GM12878 (cell line): ENCODE measurements at regions not wholly inside any gene's neighbourhood (a gene's known extent, or its start where the extent isn't known, plus 50 kb on each side); places are given as distances from the start of the nearest gene placed in this dataset.

ENCODE experiments used
- CHD4 ChIP-seq: fragments of 200-600 bp; sonication (generic); IDR thresholded peaks from 2 replicates; pipeline ENCODE4 v1.6.1; 2016; ENCODE audit warnings: mild to moderate bottlenecking
- EED ChIP-seq: sonication (generic); IDR thresholded peaks from 2 replicates; pipeline ENCODE4 v1.6.1; 2016; ENCODE audit warnings: antibody characterized with exemption, low read depth
- JUNB ChIP-seq: IDR thresholded peaks from 2 replicates; pipeline ENCODE4 v1.6.1; 2016; ENCODE audit warnings: antibody characterized with exemption, mild to moderate bottlenecking
- JUND ChIP-seq: IDR thresholded peaks from 2 replicates; pipeline ENCODE4 v1.6.1; 2012; ENCODE audit warnings: low read depth, mild to moderate bottlenecking, low read length, improper control_type of control experiment, moderate library complexity
- LARP7 ChIP-seq: fragments of 450-650 bp; IDR thresholded peaks from 2 replicates; pipeline ENCODE4 v1.6.1; 2017; ENCODE audit warnings: mild to moderate bottlenecking
- MEF2B ChIP-seq: fragments of 450-650 bp; IDR thresholded peaks from 2 replicates; pipeline ENCODE4 v1.6.1; 2018; ENCODE audit warnings: mild to moderate bottlenecking, moderate library complexity; ENCODE audit not compliant: partially characterized antibody, poor library complexity, severe bottlenecking
- NBN ChIP-seq: fragments of 450-650 bp; IDR thresholded peaks from 2 replicates; pipeline ENCODE4 v1.6.1; 2016
- NFYB ChIP-seq: IDR thresholded peaks from 2 replicates; pipeline ENCODE4 v1.6.1; 2011; ENCODE audit warnings: low read depth, mild to moderate bottlenecking, low read length, improper control_type of control experiment, moderate library complexity; ENCODE audit not compliant: insufficient read depth
- NR2C1 ChIP-seq: fragments of 450-650 bp; IDR thresholded peaks from 2 replicates; pipeline ENCODE4 v1.6.1; 2017; ENCODE audit warnings: antibody characterized with exemption, mild to moderate bottlenecking, moderate library complexity
- NR2F1 ChIP-seq: fragments of 450-650 bp; conservative IDR thresholded peaks from 2 replicates; pipeline ENCODE4 v1.6.1; 2017; ENCODE audit warnings: mild to moderate bottlenecking
- PAX5 ChIP-seq: IDR thresholded peaks from 2 replicates; pipeline ENCODE4 v1.6.1; 2011; ENCODE audit warnings: low read depth, low read length, borderline replicate concordance
- RBBP5 ChIP-seq: fragments of 200-600 bp; sonication (generic); conservative IDR thresholded peaks from 2 replicates; pipeline ENCODE4 v1.6.1; 2016
- ZNF24 ChIP-seq: fragments of 450-650 bp; IDR thresholded peaks from 2 replicates; pipeline ENCODE4 v1.6.1; 2017; ENCODE audit warnings: antibody characterized with exemption, mild to moderate bottlenecking
- ZZZ3 ChIP-seq: IDR thresholded peaks from 2 replicates; pipeline ENCODE4 v1.6.1; 2011; ENCODE audit warnings: low read depth; ENCODE audit not compliant: control insufficient read depth, insufficient read length
- TF ChIP-seq, protein P1 (sequence below): IDR thresholded peaks from 2 replicates; pipeline ENCODE4 v1.6.1; 2012; ENCODE audit warnings: improper control_type of control experiment, low read depth, low read length; ENCODE audit not compliant: insufficient replicate concordance
- TF ChIP-seq, protein P2 (sequence below): IDR thresholded peaks from 2 replicates; pipeline ENCODE4 v1.6.1; 2011; ENCODE audit warnings: borderline replicate concordance, low read depth, mild to moderate bottlenecking, moderate library complexity, low read length; ENCODE audit not compliant: insufficient read depth, poor library complexity, severe bottlenecking
- TF ChIP-seq, protein P3 (sequence below): fragments of 450-650 bp; IDR thresholded peaks from 2 replicates; pipeline ENCODE4 v1.6.1; 2016; ENCODE audit warnings: mild to moderate bottlenecking
- TF ChIP-seq, protein P4 (sequence below), 3 experiments: IDR thresholded peaks in 2 of 3; conservative IDR thresholded peaks in 1 of 3; 2 replicates each; pipeline ENCODE4 v1.5.1; 2011; ENCODE audit warnings: low read depth in 3 of 3, low read length in 3 of 3, mild to moderate bottlenecking in 3 of 3, control low read depth in 2 of 3, moderate library complexity in 2 of 3, inconsistent platforms in 1 of 3, mixed read lengths in 1 of 3; ENCODE audit not compliant: control insufficient read depth in 2 of 3, insufficient read depth in 1 of 3; ENCODE audit errors: extremely low read depth in 1 of 3
- TF ChIP-seq, protein P5 (sequence below): fragments of 150-350 bp; IDR thresholded peaks from 2 replicates; pipeline ENCODE4 v1.6.1; 2014; ENCODE audit warnings: mild to moderate bottlenecking, low read depth, low read length

GRCh38 chr14:65195042-65195719 lies 92.9 kb upstream of the MAX start (continued):
- TF ChIP-seq JUNB (peak; percentile 94), JUND (0 out of 2 replicates have a peak, but pooled peaks have one; percentile 28), NFYB (no peak), EED (peak; percentile 78), LARP7 (no peak), NR2F1 (0 out of 2 replicates have a peak, but pooled peaks have one; percentile 12), ZNF24 (no peak), MEF2B (peak; percentile 47), CHD4 (no peak), ZZZ3 (no peak), RBBP5 (peak; percentile 83; the same call in 1 of the 2 replicates), PAX5 (peak; percentile 30; the same call in 1 of the 2 replicates), NR2C1 (no peak), NBN (no peak)
- TF ChIP-seq, protein P1, sequence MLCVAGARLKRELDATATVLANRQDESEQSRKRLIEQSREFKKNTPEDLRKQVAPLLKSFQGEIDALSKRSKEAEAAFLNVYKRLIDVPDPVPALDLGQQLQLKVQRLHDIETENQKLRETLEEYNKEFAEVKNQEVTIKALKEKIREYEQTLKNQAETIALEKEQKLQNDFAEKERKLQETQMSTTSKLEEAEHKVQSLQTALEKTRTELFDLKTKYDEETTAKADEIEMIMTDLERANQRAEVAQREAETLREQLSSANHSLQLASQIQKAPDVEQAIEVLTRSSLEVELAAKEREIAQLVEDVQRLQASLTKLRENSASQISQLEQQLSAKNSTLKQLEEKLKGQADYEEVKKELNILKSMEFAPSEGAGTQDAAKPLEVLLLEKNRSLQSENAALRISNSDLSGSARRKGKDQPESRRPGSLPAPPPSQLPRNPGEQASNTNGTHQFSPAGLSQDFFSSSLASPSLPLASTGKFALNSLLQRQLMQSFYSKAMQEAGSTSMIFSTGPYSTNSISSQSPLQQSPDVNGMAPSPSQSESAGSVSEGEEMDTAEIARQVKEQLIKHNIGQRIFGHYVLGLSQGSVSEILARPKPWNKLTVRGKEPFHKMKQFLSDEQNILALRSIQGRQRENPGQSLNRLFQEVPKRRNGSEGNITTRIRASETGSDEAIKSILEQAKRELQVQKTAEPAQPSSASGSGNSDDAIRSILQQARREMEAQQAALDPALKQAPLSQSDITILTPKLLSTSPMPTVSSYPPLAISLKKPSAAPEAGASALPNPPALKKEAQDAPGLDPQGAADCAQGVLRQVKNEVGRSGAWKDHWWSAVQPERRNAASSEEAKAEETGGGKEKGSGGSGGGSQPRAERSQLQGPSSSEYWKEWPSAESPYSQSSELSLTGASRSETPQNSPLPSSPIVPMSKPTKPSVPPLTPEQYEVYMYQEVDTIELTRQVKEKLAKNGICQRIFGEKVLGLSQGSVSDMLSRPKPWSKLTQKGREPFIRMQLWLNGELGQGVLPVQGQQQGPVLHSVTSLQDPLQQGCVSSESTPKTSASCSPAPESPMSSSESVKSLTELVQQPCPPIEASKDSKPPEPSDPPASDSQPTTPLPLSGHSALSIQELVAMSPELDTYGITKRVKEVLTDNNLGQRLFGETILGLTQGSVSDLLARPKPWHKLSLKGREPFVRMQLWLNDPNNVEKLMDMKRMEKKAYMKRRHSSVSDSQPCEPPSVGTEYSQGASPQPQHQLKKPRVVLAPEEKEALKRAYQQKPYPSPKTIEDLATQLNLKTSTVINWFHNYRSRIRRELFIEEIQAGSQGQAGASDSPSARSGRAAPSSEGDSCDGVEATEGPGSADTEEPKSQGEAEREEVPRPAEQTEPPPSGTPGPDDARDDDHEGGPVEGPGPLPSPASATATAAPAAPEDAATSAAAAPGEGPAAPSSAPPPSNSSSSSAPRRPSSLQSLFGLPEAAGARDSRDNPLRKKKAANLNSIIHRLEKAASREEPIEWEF: peak; percentile 55
- TF ChIP-seq, protein P2, sequence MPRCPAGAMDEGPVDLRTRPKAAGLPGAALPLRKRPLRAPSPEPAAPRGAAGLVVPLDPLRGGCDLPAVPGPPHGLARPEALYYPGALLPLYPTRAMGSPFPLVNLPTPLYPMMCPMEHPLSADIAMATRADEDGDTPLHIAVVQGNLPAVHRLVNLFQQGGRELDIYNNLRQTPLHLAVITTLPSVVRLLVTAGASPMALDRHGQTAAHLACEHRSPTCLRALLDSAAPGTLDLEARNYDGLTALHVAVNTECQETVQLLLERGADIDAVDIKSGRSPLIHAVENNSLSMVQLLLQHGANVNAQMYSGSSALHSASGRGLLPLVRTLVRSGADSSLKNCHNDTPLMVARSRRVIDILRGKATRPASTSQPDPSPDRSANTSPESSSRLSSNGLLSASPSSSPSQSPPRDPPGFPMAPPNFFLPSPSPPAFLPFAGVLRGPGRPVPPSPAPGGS: peak; percentile 70
- TF ChIP-seq, protein P3, sequence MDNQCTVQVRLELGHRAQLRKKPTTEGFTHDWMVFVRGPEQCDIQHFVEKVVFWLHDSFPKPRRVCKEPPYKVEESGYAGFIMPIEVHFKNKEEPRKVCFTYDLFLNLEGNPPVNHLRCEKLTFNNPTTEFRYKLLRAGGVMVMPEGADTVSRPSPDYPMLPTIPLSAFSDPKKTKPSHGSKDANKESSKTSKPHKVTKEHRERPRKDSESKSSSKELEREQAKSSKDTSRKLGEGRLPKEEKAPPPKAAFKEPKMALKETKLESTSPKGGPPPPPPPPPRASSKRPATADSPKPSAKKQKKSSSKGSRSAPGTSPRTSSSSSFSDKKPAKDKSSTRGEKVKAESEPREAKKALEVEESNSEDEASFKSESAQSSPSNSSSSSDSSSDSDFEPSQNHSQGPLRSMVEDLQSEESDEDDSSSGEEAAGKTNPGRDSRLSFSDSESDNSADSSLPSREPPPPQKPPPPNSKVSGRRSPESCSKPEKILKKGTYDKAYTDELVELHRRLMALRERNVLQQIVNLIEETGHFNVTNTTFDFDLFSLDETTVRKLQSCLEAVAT: no peak
- TF ChIP-seq, protein P4, sequence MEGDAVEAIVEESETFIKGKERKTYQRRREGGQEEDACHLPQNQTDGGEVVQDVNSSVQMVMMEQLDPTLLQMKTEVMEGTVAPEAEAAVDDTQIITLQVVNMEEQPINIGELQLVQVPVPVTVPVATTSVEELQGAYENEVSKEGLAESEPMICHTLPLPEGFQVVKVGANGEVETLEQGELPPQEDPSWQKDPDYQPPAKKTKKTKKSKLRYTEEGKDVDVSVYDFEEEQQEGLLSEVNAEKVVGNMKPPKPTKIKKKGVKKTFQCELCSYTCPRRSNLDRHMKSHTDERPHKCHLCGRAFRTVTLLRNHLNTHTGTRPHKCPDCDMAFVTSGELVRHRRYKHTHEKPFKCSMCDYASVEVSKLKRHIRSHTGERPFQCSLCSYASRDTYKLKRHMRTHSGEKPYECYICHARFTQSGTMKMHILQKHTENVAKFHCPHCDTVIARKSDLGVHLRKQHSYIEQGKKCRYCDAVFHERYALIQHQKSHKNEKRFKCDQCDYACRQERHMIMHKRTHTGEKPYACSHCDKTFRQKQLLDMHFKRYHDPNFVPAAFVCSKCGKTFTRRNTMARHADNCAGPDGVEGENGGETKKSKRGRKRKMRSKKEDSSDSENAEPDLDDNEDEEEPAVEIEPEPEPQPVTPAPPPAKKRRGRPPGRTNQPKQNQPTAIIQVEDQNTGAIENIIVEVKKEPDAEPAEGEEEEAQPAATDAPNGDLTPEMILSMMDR (IDR thresholded peaks at IDR 0.05 in 2 of 3, conservative IDR thresholded peaks at IDR 0.05 in 1 of 3; ENCODE audit: control insufficient read depth in 2 of 3, extremely low read depth in 1 of 3, insufficient read depth in 1 of 3, low read depth in 3 of 3, low read length in 3 of 3): no peak
- TF ChIP-seq, protein P5, sequence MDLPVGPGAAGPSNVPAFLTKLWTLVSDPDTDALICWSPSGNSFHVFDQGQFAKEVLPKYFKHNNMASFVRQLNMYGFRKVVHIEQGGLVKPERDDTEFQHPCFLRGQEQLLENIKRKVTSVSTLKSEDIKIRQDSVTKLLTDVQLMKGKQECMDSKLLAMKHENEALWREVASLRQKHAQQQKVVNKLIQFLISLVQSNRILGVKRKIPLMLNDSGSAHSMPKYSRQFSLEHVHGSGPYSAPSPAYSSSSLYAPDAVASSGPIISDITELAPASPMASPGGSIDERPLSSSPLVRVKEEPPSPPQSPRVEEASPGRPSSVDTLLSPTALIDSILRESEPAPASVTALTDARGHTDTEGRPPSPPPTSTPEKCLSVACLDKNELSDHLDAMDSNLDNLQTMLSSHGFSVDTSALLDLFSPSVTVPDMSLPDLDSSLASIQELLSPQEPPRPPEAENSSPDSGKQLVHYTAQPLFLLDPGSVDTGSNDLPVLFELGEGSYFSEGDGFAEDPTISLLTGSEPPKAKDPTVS: no peak
